ENCODE measurements at regions not wholly inside any gene's neighbourhood (a gene's known extent, or its start where the extent isn't known, plus 50 kb on each side); places are given as distances from the start of the nearest gene placed in this dataset.

DNA sequence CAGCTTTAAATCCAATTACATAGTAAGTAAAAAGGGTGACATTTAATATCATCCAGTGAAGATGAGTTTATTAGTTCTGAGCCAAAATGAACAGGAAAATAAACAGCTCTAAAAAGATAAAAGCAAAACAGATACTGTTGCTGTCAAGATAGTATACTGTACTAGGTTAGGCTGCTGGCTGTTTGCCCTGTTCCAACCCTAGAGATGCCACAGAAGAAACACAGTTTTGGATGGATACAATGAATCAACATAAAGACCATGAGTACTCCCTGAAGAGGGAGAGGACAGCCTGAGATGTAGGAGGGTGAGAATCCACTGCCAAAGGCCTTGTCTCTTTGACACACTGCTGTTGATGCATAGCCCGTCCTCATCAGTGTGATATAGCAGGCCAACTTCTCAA is 1302.7 kb downstream of the EFNA5 start (continued):
- TF ChIP-seq, protein P1, sequence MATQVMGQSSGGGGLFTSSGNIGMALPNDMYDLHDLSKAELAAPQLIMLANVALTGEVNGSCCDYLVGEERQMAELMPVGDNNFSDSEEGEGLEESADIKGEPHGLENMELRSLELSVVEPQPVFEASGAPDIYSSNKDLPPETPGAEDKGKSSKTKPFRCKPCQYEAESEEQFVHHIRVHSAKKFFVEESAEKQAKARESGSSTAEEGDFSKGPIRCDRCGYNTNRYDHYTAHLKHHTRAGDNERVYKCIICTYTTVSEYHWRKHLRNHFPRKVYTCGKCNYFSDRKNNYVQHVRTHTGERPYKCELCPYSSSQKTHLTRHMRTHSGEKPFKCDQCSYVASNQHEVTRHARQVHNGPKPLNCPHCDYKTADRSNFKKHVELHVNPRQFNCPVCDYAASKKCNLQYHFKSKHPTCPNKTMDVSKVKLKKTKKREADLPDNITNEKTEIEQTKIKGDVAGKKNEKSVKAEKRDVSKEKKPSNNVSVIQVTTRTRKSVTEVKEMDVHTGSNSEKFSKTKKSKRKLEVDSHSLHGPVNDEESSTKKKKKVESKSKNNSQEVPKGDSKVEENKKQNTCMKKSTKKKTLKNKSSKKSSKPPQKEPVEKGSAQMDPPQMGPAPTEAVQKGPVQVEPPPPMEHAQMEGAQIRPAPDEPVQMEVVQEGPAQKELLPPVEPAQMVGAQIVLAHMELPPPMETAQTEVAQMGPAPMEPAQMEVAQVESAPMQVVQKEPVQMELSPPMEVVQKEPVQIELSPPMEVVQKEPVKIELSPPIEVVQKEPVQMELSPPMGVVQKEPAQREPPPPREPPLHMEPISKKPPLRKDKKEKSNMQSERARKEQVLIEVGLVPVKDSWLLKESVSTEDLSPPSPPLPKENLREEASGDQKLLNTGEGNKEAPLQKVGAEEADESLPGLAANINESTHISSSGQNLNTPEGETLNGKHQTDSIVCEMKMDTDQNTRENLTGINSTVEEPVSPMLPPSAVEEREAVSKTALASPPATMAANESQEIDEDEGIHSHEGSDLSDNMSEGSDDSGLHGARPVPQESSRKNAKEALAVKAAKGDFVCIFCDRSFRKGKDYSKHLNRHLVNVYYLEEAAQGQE (tag by site-specific recombination; IDR thresholded peaks at IDR 0.05) = no peak
- TF ChIP-seq ZNF521 (tag by site-specific recombination; IDR thresholded peaks at IDR 0.05) (no peak), ZNF544 (tag by site-specific recombination; IDR thresholded peaks at IDR 0.05) (no peak), ZNF621 (tag by site-specific recombination; IDR thresholded peaks at IDR 0.05) (no peak), ZNF548 (tag by site-specific recombination; IDR thresholded peaks at IDR 0.05) (no peak)
- TF ChIP-seq, protein P2, sequence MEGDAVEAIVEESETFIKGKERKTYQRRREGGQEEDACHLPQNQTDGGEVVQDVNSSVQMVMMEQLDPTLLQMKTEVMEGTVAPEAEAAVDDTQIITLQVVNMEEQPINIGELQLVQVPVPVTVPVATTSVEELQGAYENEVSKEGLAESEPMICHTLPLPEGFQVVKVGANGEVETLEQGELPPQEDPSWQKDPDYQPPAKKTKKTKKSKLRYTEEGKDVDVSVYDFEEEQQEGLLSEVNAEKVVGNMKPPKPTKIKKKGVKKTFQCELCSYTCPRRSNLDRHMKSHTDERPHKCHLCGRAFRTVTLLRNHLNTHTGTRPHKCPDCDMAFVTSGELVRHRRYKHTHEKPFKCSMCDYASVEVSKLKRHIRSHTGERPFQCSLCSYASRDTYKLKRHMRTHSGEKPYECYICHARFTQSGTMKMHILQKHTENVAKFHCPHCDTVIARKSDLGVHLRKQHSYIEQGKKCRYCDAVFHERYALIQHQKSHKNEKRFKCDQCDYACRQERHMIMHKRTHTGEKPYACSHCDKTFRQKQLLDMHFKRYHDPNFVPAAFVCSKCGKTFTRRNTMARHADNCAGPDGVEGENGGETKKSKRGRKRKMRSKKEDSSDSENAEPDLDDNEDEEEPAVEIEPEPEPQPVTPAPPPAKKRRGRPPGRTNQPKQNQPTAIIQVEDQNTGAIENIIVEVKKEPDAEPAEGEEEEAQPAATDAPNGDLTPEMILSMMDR (tag by site-specific recombination; IDR thresholded peaks at IDR 0.05) = no peak

DNA sequence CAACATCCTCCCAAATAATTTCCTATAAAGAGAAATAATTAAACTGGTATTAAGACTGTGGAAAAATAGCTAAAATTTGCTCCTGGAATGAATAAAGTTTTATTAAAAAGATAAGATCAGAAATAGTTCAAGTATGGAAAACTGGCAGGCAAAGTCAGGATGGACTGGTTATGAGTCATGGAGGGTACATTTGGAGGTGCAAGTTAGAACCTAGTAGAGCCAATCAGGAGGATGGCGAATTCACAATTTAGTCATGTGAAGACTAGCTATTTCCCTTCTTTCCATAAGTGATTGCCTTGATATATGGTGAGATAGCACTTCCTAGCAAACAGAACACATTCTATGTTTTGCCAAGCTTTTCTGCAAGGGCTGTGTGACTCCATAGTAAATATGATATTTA is 1303.5 kb downstream of the EFNA5 start:
- ChIA-PET POLR2A (no interaction called here), CTCF (interaction anchor here (0.6 kb wide), 1 partner anchor 207 kb away, joined by 3 read pairs; no protein-coding TSS in a partner anchor)
- Histone ChIP-seq H3K4me1 (ENCODE audit: control insufficient read depth, insufficient read depth, low read length) (no peaks in the 10 kb centered on the region), H3K4me3 (ENCODE audit: low read depth, low read length) (no peak overlapping the region), H3K27ac (ENCODE audit: extremely low read depth, low read depth, low read length) (no peak overlapping the region), H3K36me3 (ENCODE audit: control insufficient read depth in 2 of 2, insufficient read depth in 1 of 2, low read length in 2 of 2) (no peaks in the 10 kb centered on the region), H3K9me3 (ENCODE audit: control insufficient read depth, insufficient read depth, low read depth, low read length) (no peaks in the 10 kb centered on the region)
- TF ChIP-seq ZNF140 (tag by site-specific recombination; IDR thresholded peaks at IDR 0.05) (no peak), ZNF274 (IDR thresholded peaks at IDR 0.05; ENCODE audit: low read length) (no peak), ZNF274 (tag by site-specific recombination; IDR thresholded peaks at IDR 0.05; ENCODE audit: borderline replicate concordance) (no peak), ZNF707 (tag by site-specific recombination; IDR thresholded peaks at IDR 0.05) (no peak), ZNF777 (tag by site-specific recombination; IDR thresholded peaks at IDR 0.05; ENCODE audit: borderline replicate concordance) (no peak), ZNF670 (tag by site-specific recombination; IDR thresholded peaks at IDR 0.05; ENCODE audit: low read depth) (no peak), HOXD13 (CRISPR knock-in tag; IDR thresholded peaks at IDR 0.05; ENCODE audit: borderline replicate concordance) (no peak), ZNF610 (tag by site-specific recombination; IDR thresholded peaks at IDR 0.05; ENCODE audit: borderline replicate concordance) (no peak), ZNF624 (tag by site-specific recombination; IDR thresholded peaks at IDR 0.05) (no peak), PRDM1 (tag by site-specific recombination; IDR thresholded peaks at IDR 0.05) (no peak), ZNF221 (tag by site-specific recombination; IDR thresholded peaks at IDR 0.05; ENCODE audit: borderline replicate concordance) (no peak), ZNF76 (tag by site-specific recombination; IDR thresholded peaks at IDR 0.05; ENCODE audit: borderline replicate concordance, low read depth) (no peak)
- TF ChIP-seq, protein P3, sequence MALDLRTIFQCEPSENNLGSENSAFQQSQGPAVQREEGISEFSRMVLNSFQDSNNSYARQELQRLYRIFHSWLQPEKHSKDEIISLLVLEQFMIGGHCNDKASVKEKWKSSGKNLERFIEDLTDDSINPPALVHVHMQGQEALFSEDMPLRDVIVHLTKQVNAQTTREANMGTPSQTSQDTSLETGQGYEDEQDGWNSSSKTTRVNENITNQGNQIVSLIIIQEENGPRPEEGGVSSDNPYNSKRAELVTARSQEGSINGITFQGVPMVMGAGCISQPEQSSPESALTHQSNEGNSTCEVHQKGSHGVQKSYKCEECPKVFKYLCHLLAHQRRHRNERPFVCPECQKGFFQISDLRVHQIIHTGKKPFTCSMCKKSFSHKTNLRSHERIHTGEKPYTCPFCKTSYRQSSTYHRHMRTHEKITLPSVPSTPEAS (tag by site-specific recombination; IDR thresholded peaks at IDR 0.05) = no peak
- TF ChIP-seq, protein P4, sequence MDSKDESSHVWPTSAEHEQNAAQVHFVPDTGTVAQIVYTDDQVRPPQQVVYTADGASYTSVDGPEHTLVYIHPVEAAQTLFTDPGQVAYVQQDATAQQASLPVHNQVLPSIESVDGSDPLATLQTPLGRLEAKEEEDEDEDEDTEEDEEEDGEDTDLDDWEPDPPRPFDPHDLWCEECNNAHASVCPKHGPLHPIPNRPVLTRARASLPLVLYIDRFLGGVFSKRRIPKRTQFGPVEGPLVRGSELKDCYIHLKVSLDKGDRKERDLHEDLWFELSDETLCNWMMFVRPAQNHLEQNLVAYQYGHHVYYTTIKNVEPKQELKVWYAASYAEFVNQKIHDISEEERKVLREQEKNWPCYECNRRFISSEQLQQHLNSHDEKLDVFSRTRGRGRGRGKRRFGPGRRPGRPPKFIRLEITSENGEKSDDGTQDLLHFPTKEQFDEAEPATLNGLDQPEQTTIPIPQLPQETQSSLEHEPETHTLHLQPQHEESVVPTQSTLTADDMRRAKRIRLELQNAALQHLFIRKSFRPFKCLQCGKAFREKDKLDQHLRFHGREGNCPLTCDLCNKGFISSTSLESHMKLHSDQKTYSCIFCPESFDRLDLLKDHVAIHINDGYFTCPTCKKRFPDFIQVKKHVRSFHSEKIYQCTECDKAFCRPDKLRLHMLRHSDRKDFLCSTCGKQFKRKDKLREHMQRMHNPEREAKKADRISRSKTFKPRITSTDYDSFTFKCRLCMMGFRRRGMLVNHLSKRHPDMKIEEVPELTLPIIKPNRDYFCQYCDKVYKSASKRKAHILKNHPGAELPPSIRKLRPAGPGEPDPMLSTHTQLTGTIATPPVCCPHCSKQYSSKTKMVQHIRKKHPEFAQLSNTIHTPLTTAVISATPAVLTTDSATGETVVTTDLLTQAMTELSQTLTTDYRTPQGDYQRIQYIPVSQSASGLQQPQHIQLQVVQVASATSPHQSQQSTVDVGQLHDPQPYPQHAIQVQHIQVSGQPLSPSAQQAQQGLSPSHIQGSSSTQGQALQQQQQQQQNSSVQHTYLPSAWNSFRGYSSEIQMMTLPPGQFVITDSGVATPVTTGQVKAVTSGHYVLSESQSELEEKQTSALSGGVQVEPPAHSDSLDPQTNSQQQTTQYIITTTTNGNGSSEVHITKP (tag by site-specific recombination; IDR thresholded peaks at IDR 0.05) = no peak

All from HEK293 (cell line).